Right renal cortex interstitium (tissue), 3 donors: ENCODE measurements at regions not wholly inside any gene's neighbourhood (a gene's known extent, or its start where the extent isn't known, plus 50 kb on each side); places are given as distances from the start of the nearest gene placed in this dataset.

Source experiments
- DNase-seq, 3 donors: peaks; one replicate each; pipeline ENCODE4 v3.0.0-alpha.2; 2013; ENCODE audit warnings: low read depth in 3 of 3, low spot score in 2 of 3

DNA sequence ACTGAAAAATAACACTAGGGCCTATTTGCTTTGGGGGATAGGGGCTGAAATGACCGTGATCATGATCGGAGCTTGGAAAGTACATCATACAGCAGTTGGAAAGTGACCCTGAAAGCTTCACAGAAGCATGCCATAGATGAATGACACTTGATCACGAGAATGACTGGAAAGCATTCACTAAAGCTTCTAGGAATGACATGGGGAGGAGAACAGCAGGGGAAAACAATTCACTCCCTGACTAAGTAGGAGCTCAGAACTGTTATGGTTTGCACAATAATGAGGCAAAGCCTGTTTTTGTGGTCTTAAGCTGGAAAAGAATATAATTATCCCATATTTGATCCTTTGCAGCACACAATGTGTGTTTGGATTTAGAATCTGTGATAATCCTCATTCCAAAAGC lies 237.5 kb downstream of the NOL4 start:
- no peak for DNase-seq

DNA sequence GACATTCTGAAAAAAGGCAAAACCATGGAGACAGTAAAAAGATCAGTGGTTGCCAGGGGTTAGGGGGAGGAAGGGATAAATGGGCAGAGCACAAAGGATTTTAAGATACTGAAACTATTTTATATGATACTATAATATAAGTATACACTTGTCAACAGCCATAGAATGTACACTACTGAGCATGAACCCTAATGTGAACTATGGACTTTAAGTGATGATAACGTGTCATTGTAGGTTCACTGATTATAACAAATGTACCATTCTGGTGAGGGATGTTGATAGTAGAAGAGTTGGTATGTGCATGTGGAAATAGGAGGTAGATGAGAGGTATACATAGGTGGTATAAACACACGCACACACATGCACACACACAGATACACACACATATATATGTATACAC lies 241.6 kb downstream of the NOL4 start:
- no peak for DNase-seq

DNA sequence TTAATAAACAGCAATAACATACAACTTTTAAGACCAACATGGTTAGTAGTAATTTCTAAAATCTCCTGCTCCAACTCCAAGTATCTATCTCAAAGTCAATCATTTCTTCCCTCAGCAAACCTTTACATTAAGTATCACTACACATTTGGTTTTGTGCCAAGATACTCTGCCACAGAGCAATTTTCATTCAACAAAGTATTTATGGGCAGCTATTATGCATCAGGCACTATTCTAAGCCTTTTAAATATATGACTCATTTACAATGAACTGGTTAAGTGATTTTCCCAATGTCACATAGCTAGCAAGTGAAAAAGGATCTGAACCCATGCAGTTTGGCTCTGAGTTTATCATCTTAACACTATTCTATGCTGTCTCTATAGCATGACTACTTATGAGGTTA lies 264.3 kb downstream of the NOL4 start:
- no peak for DNase-seq

- DNase-seq: no peak
Observed at GRCh38 chr18:33959609-33960008, 265.1 kb downstream of the NOL4 start.

GRCh38 chr18:33957707-33958106 lies 267.0 kb downstream of the NOL4 start:
- no peak for DNase-seq

DNA sequence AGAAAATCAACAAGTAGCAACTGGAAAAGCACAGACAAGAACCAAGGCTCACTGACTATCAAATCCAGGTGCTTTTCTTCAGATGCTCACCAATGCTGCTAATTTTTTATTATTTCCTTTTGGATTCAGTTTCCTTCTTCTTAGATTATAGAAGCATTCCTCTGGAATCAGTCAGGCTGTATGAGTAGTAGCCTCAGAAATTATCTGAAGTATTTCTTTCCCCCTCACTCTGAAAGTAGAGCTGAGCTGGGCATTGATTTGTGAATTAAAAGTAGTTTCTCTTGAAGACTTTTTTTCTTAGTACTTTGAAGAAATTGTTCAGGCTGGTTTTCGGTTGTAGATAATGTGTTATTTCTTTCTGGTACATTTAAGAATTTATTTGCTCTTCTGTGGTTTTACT lies 273.7 kb downstream of the NOL4 start:
- no peak for DNase-seq

- DNase-seq: no peak
Observed at GRCh38 chr18:33946336-33946735, 278.4 kb downstream of the NOL4 start.

DNA sequence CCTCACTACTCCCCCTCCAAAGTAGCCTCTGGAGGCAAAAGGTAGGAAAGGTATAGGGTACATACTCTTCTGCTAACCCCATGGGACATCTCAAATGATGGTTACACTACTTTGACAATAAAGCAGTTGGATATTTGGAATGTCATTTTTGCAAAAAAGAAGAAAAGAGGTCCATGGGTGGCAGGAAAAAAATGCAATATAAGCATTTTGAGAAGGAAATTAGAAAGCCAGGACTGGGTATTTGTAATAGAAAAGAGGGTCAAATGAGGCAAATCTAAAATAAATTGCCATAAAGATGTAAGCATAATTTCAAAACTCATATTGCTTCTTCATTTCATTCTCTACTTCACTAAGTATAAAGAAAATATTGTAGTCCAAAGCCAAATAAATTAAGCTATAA lies 280.2 kb downstream of the NOL4 start:
- no peak for DNase-seq

- no peak for DNase-seq
Observed at GRCh38 chr18:33937270-33937816, 287.4 kb downstream of the NOL4 start.

GRCh38 chr18:33934258-33934657 lies 290.5 kb downstream of the NOL4 start:
- no peak for DNase-seq

- DNase-seq: no peak
Observed at GRCh38 chr18:33928231-33928630, 296.5 kb downstream of the NOL4 start.

GRCh38 chr18:33924576-33924975 lies 300.1 kb downstream of the NOL4 start:
- no peak for DNase-seq

- no peak for DNase-seq
Observed at GRCh38 chr18:33923980-33924379, 300.7 kb downstream of the NOL4 start.

- DNase-seq: no peak
Observed at GRCh38 chr18:33918571-33918970, 306.1 kb downstream of the NOL4 start.

GRCh38 chr18:33916200-33916599 lies 308.5 kb downstream of the NOL4 start:
- DNase-seq: no peak

- DNase-seq: no peak
Observed at GRCh38 chr18:33914399-33914798, 310.3 kb downstream of the NOL4 start.

DNA sequence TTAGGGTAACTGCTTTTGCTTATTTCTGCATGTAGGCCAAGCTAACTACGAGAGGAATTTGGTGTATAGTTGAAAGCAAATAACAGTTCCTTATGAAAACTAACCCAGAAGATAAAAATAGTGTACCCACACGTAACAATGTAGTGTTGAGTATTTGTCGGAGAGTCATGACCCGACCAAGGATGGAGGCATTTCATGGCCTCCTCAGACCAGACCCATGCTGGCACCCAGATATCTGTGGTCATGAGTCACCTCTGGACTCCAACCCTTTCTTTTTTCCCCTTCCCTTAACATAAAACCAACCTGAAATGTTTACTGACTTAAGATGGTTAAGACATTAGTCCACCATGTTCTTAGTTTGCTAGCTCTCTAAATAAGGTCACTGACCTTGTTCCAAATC lies 318.7 kb downstream of the NOL4 start:
- no peak for DNase-seq

- no peak for DNase-seq
Observed at GRCh38 chr18:33901894-33902512, 322.7 kb downstream of the NOL4 start.

GRCh38 chr18:33900638-33901037 lies 322.6 kb downstream of the ASXL3 start:
- DNase-seq: no peak

GRCh38 chr18:33898427-33898826 lies 320.4 kb downstream of the ASXL3 start:
- DNase-seq: no peak

DNA sequence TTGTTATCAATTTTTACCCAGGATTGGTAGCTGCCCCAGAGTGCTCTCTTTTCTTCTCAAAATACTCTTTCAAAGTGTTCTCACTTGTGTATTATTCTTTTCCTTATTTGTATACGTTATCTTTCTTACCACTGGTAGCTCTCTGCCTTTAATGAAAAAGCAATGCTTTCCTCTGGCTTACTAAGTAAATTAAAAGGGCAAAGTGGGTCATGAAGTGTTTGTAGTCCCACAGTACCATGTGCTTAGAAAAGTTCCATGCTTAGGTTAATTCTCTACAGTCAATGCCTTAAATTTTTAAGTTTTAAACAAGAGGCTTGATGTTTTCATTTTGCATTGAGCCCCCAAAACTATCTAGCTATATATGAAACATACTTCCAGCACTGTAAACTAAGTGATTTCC lies 300.2 kb downstream of the ASXL3 start:
- no peak for DNase-seq

GRCh38 chr18:33875029-33875565 lies 297.1 kb downstream of the ASXL3 start:
- DNase-seq: no peak

DNA sequence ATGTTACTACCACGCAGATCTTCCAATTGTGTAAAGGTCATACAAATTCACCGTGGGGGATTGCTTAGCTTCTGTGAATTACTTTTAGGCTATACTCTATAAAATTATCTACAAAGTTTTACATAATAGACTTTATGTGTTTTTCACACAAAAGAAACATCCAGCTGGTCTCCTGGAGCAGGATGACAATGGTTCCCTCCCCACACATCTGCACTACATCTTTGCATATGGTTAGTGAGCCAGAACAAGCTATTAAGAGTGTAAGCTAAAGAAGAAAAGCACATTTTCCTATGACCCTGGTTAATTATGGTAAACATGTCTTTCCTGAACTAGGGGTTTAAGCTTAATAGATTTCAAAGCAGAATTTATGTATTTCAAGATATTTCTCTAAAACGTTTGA lies 295.1 kb downstream of the ASXL3 start:
- DNase-seq: no peak
